ENCODE measurements at regions not wholly inside any gene's neighbourhood (a gene's known extent, or its start where the extent isn't known, plus 50 kb on each side); places are given as distances from the start of the nearest gene placed in this dataset.

DNA sequence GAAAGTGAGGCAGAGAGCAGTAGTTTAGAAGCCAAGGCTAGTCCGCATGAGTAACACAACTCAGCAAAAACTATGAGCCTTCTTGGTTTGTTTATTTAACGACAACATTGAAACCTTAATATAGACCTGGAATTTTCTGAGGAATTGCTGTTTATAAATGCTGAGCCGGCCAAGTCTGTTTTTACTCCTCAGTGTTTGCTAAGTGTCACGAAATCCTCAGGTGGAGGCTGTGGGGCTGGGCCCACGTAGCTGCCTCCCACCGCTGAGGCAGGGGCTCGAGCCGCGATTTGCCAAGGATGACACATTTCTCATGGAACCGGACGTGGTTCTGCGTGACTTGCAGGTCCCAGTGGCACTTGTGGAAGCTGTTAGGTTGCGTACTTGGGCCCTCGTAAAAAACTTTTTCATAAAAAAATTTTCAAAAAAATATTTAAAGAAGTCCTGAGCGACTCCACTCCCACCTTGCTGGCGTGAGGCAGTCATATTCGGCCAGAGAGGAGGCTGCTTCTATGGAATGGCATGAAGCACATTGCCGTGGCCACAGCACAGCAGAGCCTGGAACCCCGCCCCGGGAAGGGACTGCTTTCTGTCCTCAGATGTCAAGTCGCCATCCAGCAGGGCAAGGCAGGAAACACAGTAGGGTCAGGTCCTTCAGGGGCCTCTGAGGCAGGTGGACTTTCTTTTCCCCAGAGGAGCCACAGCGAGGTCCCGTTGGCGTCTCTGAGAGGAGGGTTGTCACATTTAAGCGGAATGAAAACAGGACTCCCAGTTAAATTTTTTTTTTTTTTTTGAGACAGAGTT lies 64.8 kb upstream of the PCSK6 start:
- in situ Hi-C loops (cut with MboI; ENCODE audit: low pct_unique_long_range_greater_than_20kb, low sequenced_read_pairs, unreplicated experiment): no loop called here
- TF ChIP-seq CTCF (IDR thresholded peaks at IDR 0.05; ENCODE audit: extremely low read depth, insufficient read depth, missing control alignments): no peak
- DNase-seq (ENCODE audit: low spot score): no peak

DNA sequence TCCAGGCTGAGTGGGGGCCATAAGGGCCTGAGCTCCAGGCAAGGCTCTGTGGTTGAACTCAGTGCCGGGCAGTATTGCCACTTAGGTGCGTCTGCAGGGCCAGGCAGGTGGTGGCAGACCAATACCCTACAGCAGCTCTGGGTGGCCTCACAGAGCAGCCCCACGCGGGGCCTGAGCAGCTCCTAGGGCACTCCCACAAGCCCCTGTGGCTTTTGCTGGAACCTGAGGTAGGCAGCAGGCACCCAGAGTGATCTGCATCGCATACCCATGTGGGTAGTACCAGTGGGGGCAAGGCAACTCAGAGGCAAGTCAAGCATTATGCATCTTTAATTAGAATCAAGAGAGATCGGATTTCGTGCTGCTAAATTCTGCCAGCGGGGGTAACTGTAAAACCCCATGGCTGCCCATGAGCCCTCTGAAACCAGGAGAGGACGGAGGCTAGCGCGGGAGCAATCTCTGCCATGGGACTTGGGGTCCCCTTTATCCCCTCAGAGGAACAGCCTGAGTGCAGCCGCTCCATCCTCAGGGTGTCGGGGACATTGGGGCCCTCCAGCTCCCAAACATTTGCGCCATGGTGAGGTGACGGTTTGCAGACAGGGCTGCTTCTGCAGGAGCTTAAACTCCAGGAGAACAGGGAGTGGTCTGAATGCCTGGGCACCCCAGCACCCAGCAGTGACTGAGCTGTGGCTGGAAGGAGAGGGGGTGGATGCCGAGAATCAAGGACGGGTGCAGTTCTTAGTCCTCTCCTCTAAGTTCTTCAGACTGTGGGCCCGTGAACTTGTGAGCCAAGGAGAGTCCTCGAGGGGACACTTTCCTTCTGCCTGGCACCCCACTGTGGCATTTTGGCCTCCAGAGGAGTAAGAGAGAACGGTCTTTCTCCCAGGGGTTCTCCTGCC lies 62.4 kb upstream of the PCSK6 start:
- TF ChIP-seq CTCF (IDR thresholded peaks at IDR 0.05; ENCODE audit: extremely low read depth, insufficient read depth, missing control alignments): no peak
- no peak for DNase-seq (ENCODE audit: low spot score)
- in situ Hi-C loops (cut with MboI; ENCODE audit: low pct_unique_long_range_greater_than_20kb, low sequenced_read_pairs, unreplicated experiment): no loop called here

GRCh38 chr15:101550124-101550523 lies 60.6 kb upstream of the PCSK6 start:
- TF ChIP-seq CTCF (IDR thresholded peaks at IDR 0.05; ENCODE audit: extremely low read depth, insufficient read depth, missing control alignments): no peak
- in situ Hi-C loops (cut with MboI; ENCODE audit: low pct_unique_long_range_greater_than_20kb, low sequenced_read_pairs, unreplicated experiment): no loop called here
- no peak for DNase-seq (ENCODE audit: low spot score)

GRCh38 chr15:101549647-101550046 lies 60.1 kb upstream of the PCSK6 start:
- no peak for TF ChIP-seq CTCF (IDR thresholded peaks at IDR 0.05; ENCODE audit: extremely low read depth, insufficient read depth, missing control alignments)
- in situ Hi-C loops (cut with MboI; ENCODE audit: low pct_unique_long_range_greater_than_20kb, low sequenced_read_pairs, unreplicated experiment): no loop called here
- DNase-seq (ENCODE audit: low spot score): no peak

DNA sequence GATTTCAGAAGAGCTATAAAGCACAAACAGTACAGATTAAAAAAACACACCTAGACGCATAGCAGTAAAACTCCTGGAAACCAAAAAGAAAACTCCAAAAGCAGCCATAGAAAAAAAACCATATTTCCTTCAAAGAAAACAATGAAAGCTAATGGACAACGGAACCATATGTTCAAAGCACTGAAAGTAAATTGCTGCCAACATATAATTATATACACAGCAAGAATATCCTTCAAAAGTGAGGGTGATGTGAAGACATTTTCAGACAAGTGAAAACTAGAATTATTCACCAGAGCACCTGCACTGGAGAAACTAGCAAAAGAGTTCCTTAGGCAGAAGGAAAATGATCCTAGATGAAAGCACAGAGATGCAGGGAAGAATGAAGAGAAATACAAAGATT lies 58.2 kb upstream of the PCSK6 start:
- no peak for TF ChIP-seq CTCF (IDR thresholded peaks at IDR 0.05; ENCODE audit: extremely low read depth, insufficient read depth, missing control alignments)
- in situ Hi-C loops (cut with MboI; ENCODE audit: low pct_unique_long_range_greater_than_20kb, low sequenced_read_pairs, unreplicated experiment): no loop called here
- DNase-seq (ENCODE audit: low spot score): no peak

DNA sequence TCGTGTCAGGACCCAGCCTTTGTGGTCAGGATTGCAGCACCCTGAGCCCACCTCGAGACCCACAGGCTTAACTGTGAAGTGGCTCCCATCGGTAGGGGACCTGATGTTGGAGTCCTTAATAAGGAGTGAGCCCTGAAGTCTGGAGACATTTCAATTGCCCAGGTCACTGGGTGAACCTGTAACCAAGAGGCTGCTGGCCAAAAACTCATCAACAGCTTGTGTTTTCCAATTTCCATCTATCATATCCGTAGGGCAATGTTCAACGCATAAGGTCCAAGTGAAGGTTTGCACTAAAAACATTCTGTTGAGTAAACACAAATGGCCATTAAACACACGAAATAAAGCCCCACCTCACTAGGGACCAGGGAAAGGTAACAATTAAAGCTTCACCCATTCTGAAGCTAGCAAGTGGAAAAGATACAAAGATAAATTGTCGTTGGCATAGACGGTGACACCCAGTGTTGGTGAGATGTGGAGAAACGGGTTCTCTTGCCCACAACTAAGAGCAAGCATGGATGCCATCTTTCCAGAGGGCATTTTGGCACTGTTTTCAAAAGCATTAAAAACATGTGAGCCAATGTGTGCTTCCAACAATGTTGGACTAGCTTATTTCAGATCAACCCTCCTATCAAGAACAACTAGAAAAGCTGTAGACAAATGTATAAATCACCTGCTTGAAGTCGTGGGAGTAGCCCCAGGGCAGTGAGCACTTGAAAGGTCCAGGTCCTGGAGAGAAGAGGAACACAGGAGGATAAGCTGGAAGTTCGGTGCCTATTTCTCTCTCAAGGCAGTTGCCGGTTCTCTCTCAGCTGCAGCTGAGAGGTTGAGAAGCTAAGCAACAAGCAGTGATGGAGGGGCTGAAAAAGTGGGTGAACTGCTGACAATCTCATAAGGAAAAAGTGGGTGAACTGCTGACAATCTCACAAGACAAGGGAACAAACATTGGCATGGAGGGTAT lies 56.3 kb upstream of the PCSK6 start:
- in situ Hi-C loops (cut with MboI; ENCODE audit: low pct_unique_long_range_greater_than_20kb, low sequenced_read_pairs, unreplicated experiment): no loop called here
- DNase-seq (ENCODE audit: low spot score): no peak
- no peak for TF ChIP-seq CTCF (IDR thresholded peaks at IDR 0.05; ENCODE audit: extremely low read depth, insufficient read depth, missing control alignments)

All from GM13977 (cell line).